ENCODE measurements at regions not wholly inside any gene's neighbourhood (a gene's known extent, or its start where the extent isn't known, plus 50 kb on each side); places are given as distances from the start of the nearest gene placed in this dataset.
"Not testable (repeated sequence)": the region's sequence is repeated elsewhere in the genome, so short reads cannot be mapped to it uniquely, and the experiment has no call there.

- ChIA-PET CTCF (no interaction called here), POLR2A (ENCODE audit: low non-redundant PET) (no interaction called here)
- no peak for TF ChIP-seq CTCF (conservative IDR thresholded peaks at IDR 0.05; ENCODE audit: low read depth)
- no peak overlapping the region for H3K27ac ChIP-seq
- no peak for DNase-seq (ENCODE audit: low spot score)
Observed at GRCh38 chr19:20397292-20397691, 168.3 kb downstream of the ZNF737 start.

- POLR2A ChIA-PET (ENCODE audit: low non-redundant PET): no interaction called here
- CTCF ChIA-PET: interaction anchor here (0.6 kb wide), 1 partner anchor 204 kb away, joined by 3 read pairs; no protein-coding TSS in a partner anchor
- H3K27ac ChIP-seq: no peak overlapping the region
- no peak for DNase-seq (ENCODE audit: low spot score)
- no peak for TF ChIP-seq CTCF (conservative IDR thresholded peaks at IDR 0.05; ENCODE audit: low read depth)
Observed at GRCh38 chr19:20388706-20389225, 176.8 kb downstream of the ZNF737 start.

- ChIA-PET CTCF (no interaction called here), POLR2A (ENCODE audit: low non-redundant PET) (no interaction called here)
Observed at GRCh38 chr19:20385061-20385460, 180.5 kb downstream of the ZNF737 start.

GRCh38 chr19:20371911-20372310 is 193.7 kb downstream of the ZNF737 start:
- ChIA-PET POLR2A (ENCODE audit: low non-redundant PET) (no interaction called here), CTCF (no interaction called here)
- no peak for TF ChIP-seq CTCF (conservative IDR thresholded peaks at IDR 0.05; ENCODE audit: low read depth)
- no peak for DNase-seq (ENCODE audit: low spot score)
- H3K27ac ChIP-seq: no peak overlapping the region

More at GRCh38 chr19:20385061-20385460, 180.5 kb downstream of the ZNF737 start:
- no peak for TF ChIP-seq CTCF (conservative IDR thresholded peaks at IDR 0.05; ENCODE audit: low read depth)
- no peak for DNase-seq (ENCODE audit: low spot score)
- H3K27ac ChIP-seq: no peak overlapping the region

GRCh38 chr19:20371304-20371703 is 194.3 kb downstream of the ZNF737 start:
- DNase-seq (ENCODE audit: low spot score); H3K27ac ChIP-seq; POLR2A ChIA-PET (ENCODE audit: low non-redundant PET); CTCF ChIA-PET: not testable (repeated sequence)

- no peak for TF ChIP-seq CTCF (conservative IDR thresholded peaks at IDR 0.05; ENCODE audit: low read depth)
- POLR2A ChIA-PET (ENCODE audit: low non-redundant PET): no interaction called here
- CTCF ChIA-PET: no interaction called here
- no peak overlapping the region for H3K27ac ChIP-seq
- DNase-seq (ENCODE audit: low spot score): no peak
Observed at GRCh38 chr19:20367811-20368294, 197.7 kb downstream of the ZNF737 start.

- H3K27ac ChIP-seq: no peak overlapping the region
- POLR2A ChIA-PET (ENCODE audit: low non-redundant PET): no interaction called here
Observed at GRCh38 chr19:20365146-20365545, 198.1 kb downstream of the ZNF486 start.

More at GRCh38 chr19:20365146-20365545, 198.1 kb downstream of the ZNF486 start:
- TF ChIP-seq CTCF (conservative IDR thresholded peaks at IDR 0.05; ENCODE audit: low read depth): no peak
- DNase-seq (ENCODE audit: low spot score): no peak
- CTCF ChIA-PET: no interaction called here

Measured in RWPE1 (cell line).